ENCODE measurements at regions not wholly inside any gene's neighbourhood (a gene's known extent, or its start where the extent isn't known, plus 50 kb on each side); places are given as distances from the start of the nearest gene placed in this dataset.

- Histone ChIP-seq H3K36me3 (peaks cover 3 to 23% (median 4%) of the 10 kb centered on the region in 3 donors), H3K4me1 (peaks cover 0 to 70% (median 59%) of the 10 kb centered on the region in 4 donors), H3K9me3 (no peaks in the 10 kb centered on the region), H3K27ac (peak overlapping the region; percentile 44), H3K27me3 (no peaks in the 10 kb centered on the region), H3K4me3 (no peak overlapping the region)
- TF ChIP-seq CTCF (IDR thresholded peaks at IDR 0.05) = no peak
- intact Hi-C loops (cut with DNase I; ENCODE audit: low total_unique reads) = no loop called here
- DNase-seq = no peak
Observed at GRCh38 chr19:46925548-46925950, 64.8 kb downstream of the ARHGAP35 start.

GRCh38 chr19:46926170-46927071 lies 65.6 kb downstream of the ARHGAP35 start:
- DNase-seq = no peak
- Histone ChIP-seq H3K36me3 (peaks cover 0 to 15% (median 3%) of the 10 kb centered on the region in 3 donors), H3K4me1 (peaks cover 0 to 77% (median 66%) of the 10 kb centered on the region in 4 donors), H3K9me3 (no peaks in the 10 kb centered on the region), H3K4me3 (no peak overlapping the region), H3K27me3 (no peaks in the 10 kb centered on the region), H3K27ac (peak overlapping the region; percentile 44 to 54)
- no peak for TF ChIP-seq CTCF (IDR thresholded peaks at IDR 0.05)
- intact Hi-C loops (cut with DNase I; ENCODE audit: low total_unique reads) = no loop called here

GRCh38 chr19:46927106-46927505 lies 66.3 kb downstream of the ARHGAP35 start:
- no peaks in the 10 kb centered on the region for H3K9me3 ChIP-seq
- intact Hi-C loops (cut with DNase I; ENCODE audit: low total_unique reads) = no loop called here
- no peaks in the 10 kb centered on the region for H3K27me3 ChIP-seq
- peak overlapping the region; percentile 43 to 54 for H3K27ac ChIP-seq
- TF ChIP-seq CTCF (IDR thresholded peaks at IDR 0.05) = no peak
- peaks cover 0 to 84% (median 72%) of the 10 kb centered on the region in 4 donors for H3K4me1 ChIP-seq
- peaks cover 0 to 8% (median 3%) of the 10 kb centered on the region in 3 donors for H3K36me3 ChIP-seq
- no peak for DNase-seq
- H3K4me3 ChIP-seq = no peak overlapping the region

- TF ChIP-seq CTCF (IDR thresholded peaks at IDR 0.05) = no peak
- Histone ChIP-seq H3K27ac (peak overlapping the region; percentile 43 to 54), H3K27me3 (no peaks in the 10 kb centered on the region), H3K4me1 (peaks cover 0 to 92% (median 79%) of the 10 kb centered on the region in 4 donors), H3K9me3 (no peaks in the 10 kb centered on the region), H3K36me3 (peaks cover 0 to under 1% (median 0%) of the 10 kb centered on the region in 3 donors), H3K4me3 (no peak overlapping the region)
- intact Hi-C loops (cut with DNase I; ENCODE audit: low total_unique reads) = no loop called here
- DNase-seq = no peak
Observed at GRCh38 chr19:46927893-46928292, 67.1 kb downstream of the ARHGAP35 start.

GRCh38 chr19:46928951-46929350 lies 68.2 kb downstream of the ARHGAP35 start:
- H3K27ac ChIP-seq = peak overlapping the region in 1 of 2 donors; percentile 54
- peaks cover 0 to 100% (median 85%) of the 10 kb centered on the region in 4 donors for H3K4me1 ChIP-seq
- no peaks in the 10 kb centered on the region for H3K27me3 ChIP-seq
- H3K4me3 ChIP-seq = no peak overlapping the region
- H3K36me3 ChIP-seq = no peaks in the 10 kb centered on the region
- intact Hi-C loops (cut with DNase I; ENCODE audit: low total_unique reads) = no loop called here
- TF ChIP-seq CTCF (IDR thresholded peaks at IDR 0.05) = no peak
- no peak for DNase-seq
- H3K9me3 ChIP-seq = no peaks in the 10 kb centered on the region

Measured in tibial artery (tissue), 4 donors.